GM18511 (cell line): ENCODE measurements at regions not wholly inside any gene's neighbourhood (a gene's known extent, or its start where the extent isn't known, plus 50 kb on each side); places are given as distances from the start of the nearest gene placed in this dataset.
"Not testable (repeated sequence)": the region's sequence is repeated elsewhere in the genome, so short reads cannot be mapped to it uniquely, and the experiment has no call there.

Experiments
- ATAC-seq: cut with Tn5 transposase; IDR thresholded peaks from one replicate; pipeline ENCODE4 v1.9.1; 2021; ENCODE audit warnings: mild to moderate bottlenecking, moderate library complexity; ENCODE audit not compliant: unreplicated experiment

DNA sequence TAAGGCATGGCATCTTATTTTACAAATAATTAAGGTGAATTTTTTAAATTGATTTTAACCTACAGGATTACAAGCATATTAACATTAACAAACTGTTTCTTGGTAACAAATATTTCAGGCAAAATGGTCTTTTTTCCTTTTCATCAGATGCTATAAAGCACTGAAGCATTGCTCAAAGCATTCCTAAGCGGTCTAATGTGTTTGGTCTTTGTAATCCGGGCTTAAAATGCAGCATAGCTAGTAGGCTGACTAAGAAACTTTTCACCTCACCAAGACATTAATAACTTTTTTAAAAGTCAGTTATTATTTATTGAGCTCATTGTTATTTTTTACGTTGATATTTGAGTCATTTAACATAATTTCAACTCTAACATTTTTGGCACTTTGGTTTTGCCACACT, 538.8 kb upstream of the SLC39A10 start:
- ATAC-seq = no peak

DNA sequence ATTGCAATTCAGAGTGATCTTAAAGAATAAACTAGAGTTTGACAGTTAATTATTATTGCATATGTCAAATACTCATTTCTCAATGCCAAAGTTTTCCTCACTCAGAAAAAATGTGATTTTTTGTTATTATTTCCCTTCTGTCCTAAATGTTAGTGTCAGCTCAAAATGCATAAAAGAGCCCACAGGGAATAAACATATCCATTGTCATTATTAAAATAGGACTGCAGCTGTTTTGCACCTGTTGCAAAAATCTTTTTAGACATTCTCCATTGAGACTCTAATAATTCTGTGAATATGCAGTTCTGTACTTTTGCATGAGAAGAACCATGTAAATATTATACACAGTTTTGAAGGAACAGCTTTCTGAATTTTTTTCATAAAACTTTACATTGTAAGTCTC, 540.0 kb upstream of the SLC39A10 start:
- ATAC-seq = no peak

DNA sequence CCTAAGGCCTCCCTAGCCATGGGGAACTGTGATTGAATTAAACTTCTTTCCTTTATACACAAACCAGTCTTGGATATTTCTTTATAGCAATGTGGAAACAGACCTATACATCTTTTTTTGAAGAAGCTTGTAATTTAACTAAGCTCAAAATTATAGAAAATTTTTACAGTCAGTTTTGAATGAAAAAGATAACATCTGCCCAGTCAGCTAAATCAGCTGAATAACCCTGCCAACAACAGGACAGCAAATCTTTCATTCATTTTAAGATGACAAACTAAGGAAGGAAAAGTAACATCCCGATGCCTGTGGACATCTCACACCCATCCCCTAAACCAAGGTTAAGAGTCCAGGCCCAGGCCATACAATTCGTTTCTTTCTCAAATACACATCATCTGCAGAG, 541.3 kb upstream of the SLC39A10 start:
- no peak for ATAC-seq

DNA sequence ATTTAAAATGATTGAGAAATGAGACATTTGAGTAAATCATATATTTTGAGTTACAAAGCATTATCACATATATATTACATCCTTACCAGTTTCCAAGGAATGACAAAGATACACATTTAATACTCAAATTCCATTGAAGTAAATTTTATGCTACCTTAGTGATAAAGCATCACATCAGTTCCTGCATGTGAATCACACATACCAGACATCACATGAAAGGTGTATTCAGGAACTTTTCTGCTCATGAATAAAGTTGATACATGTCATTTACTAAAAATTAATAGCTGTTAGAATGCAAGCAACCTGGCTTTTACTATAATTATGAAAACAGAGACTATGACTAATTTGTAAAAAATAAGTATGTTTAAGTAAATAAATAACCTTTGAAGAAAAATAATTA, 548.8 kb upstream of the SLC39A10 start:
- ATAC-seq = no peak

DNA sequence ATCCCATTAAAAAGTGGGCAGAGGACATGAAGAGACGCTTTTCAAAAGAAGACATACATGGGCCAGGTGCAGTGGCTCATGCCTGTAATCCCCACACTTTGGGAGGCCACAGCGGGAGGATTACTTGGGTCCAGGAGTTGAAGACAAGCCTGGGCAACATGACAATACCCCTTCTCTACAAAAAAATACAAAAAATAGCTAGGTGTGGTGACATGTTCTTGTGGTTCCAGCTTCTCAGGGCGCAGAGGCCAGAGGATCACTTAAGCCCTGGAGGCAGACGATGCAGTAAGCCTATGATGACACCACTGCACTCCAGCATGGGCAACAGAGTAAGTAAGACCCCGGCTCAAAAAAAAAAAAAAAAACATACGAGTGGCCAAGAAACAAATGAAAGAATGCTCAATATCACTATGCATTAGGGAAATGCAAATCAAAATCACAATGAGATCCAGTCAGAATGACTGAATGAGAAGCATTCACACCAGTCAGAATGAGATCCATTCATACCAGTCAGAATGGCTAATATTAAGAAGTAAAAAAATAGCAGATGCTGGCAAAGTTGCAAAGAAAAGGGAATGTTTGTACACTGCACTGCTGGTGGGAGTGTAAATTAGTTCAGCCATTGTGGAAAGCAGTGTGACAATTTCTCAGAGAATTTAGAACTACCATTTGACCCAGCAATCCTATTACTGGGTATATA, 550.2 kb upstream of the SLC39A10 start:
- ATAC-seq = no peak

DNA sequence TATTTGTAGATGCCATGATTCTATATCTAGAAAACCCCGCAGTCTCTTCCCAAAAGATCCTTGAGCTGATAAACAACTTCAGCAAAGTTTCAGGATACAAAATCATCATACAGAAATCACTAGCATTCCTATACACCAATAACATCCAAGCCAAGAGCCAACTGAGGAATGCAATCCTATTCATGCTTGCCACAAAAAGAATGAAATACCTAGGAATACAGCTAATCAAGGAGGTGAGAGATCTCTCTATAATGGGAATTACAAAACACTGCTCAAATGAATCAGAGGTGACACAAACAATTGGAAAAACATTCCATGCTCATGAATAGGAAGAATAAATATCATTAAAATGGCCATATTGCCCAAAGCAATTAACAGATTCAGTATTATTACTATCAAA, 551.4 kb upstream of the SLC39A10 start:
- ATAC-seq = no peak

DNA sequence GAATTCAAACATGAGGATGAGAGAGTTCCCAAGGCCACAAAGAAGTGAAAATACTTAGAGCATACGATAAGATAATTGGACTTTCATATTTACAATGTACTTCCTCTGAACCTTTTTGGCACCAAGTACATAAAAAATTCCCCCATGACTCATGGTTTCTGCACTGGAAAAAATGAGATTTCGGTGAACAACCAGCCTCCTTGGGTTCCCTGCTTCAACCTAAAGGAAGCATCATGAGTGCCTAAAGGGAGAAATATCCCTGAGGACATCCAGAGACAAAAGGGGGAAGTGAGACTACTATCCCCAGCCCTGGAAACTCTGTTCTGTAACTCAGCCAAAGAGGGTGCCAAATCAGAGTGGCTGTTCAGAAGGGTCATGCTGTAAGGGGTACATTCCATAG, 562.7 kb upstream of the SLC39A10 start:
- peak; percentile 55 for ATAC-seq

DNA sequence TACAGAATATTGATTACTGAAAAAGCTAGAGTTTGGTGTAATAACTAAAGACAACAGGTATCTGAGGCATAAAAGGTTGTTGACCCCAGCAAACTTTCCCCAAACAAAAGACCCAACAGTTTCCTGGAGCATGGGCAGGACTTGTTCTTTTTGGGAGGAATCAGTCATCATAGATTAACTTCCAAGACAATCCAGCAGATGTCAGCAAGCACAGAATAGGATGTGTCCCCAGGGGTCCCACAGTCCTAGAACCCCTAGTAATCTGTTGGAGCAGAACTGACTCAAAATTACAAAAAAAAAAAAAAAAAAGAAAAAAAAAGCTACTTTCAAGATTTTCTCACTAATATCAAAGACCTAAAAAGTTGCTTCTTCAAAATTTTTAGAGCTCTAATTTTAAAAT, 564.7 kb upstream of the SLC39A10 start:
- no peak for ATAC-seq

DNA sequence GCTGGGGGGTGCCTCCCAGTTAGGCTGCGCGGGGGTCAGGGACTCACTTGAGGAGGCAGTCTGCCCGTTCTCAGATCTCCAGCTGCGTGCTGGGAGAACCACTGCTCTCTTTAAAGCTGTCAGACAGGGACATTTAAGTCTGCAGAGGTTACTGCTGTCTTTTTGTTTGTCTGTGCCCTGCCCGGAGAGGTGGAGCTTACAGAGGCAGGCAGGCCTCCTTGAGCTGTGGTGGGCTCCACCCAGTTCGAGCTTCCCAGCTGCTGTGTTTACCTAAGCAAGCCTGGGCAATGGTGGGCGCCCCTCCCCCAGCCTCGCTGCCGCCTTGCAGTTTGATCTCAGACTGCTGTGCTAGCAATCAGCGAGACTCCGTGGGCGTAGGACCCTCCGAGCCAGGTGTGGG, 584.2 kb upstream of the SLC39A10 start:
- not testable (repeated sequence) for ATAC-seq

DNA sequence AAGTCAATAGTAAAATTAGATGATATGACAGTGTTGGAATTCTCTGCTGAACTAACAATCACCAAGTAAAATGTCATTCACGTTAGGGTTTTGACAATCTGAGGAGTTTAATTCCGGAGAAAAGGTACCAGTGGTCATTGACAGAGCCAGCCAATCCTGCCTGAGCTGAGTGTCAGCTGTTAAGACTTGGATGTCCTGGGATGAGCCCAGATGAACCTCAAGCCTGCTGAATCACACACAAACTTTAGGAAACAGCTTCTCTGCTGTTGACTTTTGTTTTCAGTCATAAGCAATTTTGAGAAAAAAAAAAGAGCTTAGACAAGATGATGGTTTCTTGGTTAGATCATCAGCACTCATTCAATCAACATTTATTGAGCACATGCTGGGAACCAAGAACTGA, 600.0 kb upstream of the SLC39A10 start:
- ATAC-seq = no peak

DNA sequence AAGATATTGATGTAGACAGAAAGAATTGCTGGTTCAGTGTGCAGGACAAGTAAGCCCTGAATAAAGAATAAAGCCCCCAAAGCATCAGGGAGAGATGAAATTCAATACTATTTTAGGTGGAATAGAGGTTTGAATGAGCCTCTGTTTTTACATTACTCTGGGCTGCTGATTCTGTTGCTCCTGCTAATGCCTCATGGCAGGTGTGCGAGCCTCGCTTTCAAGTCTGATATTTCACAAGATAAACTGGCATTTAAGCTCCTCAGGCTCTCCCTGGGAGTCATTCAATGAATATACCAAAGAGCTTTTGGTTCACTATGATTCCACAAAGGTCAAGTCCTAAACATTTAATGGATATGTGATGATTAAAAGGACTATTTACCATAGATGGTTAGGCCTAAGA, 601.0 kb upstream of the SLC39A10 start:
- ATAC-seq = no peak

DNA sequence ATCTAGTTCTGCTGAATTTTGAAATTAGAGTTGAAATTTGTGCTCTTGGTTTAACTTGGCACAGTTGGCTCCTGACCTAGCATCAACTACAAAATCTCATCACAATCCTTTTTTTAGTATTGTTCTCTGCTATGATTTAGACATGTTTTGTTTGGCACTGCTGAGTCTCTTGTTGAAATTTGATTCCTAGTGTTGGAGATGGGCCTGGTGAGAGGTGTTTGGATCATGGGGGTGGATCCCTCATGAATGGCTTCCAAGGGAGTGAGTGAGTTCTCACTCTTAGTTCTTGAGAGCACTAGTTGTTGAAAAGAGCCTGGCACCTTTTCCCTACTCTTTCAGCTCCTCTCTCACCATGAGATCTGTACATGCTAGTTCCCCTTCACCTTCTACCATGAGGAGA, 605.6 kb upstream of the SLC39A10 start:
- no peak for ATAC-seq

DNA sequence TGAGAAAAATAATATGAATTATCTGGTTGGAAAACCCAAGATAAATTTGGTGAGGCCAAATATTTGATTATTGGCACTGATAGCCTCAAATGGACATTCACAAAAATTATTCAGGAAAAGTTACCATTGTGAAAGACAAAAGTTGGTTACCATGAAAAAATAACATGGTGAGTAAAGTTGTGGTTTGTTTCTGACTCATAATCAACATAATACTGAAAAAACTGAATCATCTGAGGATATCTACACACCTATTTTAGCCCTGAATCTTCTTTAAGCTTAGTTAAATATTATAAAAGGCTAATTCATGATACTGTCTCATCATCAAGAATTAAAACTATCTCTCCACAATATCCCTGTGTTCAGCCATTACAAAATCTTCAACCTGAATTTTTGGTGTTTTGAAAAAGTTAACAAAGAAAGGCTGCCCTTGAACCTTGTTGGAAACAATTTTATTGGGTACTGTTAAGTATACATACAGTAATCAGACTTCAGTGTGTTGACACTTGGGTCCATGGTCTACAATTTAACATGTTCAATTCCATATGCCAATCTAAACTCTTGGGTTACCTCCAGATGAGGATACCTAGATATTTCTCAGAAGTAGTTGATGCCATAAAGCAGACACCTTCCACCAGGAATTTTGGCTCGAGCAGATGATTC, 607.5 kb upstream of the SLC39A10 start:
- peak; percentile 92 for ATAC-seq

DNA sequence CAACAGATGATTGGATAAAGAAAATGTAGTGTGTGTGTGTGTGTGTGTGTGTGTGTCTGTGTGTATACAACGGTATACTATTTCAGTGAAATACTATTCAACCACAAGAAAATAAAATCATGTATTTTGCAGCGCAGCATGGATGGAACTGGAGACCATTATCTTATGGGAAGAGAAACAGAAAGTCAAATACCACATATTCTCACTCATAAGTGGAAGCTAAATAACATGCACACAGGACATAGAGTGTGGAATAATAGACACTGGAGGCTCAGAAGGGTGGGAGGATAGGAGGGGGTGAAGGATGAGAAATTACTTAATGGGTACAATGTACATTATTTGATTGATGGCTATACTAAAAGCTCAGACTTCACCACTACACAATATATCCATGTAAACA, 609.1 kb upstream of the SLC39A10 start:
- no peak for ATAC-seq

DNA sequence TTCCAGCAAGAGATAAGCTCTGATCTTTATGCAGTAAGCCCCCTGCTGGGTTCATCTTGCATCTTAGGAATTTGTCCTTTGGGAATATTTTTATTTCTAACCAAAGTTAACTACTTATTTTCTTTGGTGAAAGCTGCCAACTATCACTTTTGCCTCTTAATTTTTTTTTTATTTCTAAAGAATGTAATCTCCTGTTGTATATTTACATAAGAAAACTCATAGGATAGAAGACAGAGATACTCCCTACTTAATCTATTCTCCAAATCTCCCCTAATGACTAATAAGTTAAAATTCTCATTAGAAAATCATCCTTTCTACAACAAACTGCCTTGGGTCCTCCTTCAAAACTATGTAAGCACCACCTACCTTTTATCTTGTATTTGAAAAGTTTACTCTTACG, 612.2 kb upstream of the SLC39A10 start:
- ATAC-seq = no peak

DNA sequence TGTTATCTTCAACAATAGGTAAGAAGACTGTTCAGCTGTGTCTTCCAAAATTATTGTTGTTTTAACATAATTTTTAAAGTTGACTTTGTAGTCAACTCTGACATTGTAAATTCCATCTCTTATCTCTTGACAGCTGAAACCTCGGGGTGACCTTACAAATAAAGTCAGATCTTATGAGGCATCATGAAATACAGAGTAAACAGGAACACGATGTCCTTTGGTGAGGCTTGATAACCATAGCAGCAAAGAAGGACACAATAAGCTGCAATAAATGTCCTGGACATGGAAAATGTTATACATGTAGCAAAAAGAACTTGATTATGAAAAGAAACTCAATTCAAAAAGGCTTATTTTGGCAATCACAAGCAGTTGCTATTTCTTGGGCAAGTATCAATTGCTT, 618.9 kb upstream of the SLC39A10 start:
- ATAC-seq = no peak

DNA sequence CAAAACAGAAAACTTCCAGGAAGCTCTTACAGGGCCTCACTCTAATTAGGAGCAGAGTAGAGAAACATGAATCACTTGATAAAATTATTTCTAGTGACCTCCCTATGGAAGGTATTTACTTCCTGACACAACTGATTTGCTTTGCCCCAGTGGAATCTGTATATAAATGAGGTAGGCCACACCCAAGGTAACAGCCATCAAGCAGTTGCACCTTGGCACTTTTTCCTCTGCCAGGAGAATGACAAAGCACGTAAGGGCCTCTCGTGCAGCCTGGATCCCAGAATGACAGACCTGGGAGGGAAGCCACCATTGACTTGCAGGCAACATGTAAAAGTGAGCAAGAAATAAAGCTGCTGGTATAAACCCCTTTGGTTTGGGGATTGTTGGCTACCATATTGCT, 620.0 kb upstream of the SLC39A10 start:
- no peak for ATAC-seq

DNA sequence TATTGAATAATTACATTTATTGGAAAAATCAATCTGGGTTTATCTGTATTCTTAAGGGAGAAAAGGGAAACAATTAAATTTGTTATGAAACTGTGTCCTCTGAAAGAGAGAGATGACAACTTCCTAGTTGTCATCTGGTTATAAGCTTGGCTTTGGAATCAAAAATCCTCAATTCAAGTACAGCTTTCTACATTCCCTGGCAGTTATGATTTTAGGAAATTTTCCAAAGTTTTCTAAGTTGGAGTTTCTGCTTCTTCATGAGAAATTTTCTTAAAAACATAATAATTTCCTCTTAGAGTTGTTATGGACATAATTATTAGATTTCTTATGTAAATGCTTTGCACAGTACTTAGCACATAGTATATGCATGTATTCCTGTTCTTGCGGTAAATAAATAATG, 625.6 kb upstream of the SLC39A10 start:
- ATAC-seq = no peak

DNA sequence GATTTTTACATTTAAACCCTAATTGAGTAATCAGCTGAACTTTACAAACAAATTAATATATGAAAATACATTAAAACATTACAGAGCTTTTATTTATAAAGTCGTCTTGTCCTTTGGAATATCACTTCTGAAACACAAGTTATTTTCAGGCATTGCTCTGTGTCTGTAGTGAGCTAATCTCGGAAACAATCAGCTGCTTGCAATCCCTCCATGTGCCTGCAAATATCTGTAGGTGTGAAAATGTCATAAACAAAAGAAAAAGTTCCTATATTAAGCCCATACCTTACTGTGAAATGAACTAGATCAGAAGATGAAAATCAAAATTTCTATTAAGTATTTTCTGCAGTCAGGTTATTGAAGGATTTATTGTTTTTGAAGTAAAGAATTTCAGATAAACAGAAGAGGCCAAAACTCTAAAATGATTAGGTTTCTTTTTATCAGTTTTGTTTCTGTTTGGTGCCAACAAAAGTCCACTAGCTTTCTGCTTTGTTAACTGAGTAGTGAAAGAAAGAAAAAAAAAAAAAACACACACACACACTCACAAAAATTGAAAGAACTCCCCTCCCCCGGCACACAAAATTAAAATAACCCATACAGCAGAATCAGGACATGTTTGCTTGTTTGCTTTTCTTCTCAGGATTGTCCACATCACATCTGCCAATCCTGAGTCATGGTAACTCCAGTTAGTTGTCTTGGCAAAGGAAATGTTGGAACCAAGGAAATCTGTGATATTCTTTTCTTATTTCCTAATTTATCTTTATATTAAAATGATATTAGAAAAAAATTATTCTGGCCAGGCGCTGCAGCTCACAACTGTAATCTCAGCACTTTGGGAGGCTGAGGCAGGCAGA, 627.0 kb upstream of the SLC39A10 start:
- ATAC-seq = peak; percentile 55

DNA sequence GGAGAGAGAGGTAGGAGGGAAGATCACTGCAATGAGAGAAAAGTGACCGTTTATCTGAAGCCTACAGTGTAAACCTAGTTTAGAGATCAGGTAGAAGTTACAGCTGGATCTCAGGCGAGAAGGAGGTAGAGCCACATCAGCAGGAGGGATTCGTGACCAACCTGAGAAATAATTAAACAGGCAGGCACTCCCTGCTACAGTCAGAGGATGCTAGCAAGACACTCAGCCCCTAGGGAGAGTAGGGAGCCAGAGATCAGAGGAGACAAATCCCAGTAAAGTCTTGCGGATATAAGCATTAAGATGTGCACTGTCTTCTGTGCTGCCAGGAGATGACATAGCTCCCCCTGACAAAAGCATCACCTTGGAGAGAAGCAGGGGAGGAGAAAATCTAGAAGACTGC, 629.1 kb upstream of the SLC39A10 start:
- no peak for ATAC-seq

DNA sequence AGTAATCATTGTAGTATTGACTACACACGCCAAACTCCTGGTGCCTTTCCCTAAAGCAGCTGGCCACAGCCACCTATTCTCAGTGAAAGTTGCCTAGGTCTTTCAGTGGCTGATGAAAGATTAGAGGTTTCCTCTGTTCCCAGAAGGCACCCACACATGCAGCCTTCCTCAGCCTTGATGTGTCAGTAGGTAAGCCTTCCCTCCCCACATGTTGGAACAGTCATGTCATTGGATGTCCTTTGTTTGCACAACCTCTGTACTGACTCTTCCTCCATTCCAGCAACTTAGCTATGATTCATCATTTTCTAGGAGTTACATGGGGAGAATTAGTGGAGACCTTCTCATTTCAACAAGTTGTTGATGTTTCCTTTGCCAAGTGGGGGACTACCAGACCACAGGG, 630.8 kb upstream of the SLC39A10 start:
- no peak for ATAC-seq

DNA sequence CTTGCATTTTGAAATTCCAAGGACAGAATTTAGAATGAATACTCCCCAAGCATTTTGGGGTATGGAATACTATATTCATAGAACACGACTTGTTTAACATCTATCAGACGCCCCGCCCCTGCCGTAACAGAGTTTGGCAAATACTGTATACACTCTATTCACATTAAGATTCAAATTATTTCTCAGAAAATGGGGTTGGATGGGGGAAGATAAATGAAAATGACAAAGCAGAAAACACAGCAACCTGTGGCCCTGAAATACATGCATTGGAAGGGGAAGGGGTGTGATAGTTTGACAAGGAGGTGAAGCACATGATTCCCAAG, 634.6 kb upstream of the SLC39A10 start:
- no peak for ATAC-seq
